ENCODE measurements at regions not wholly inside any gene's neighbourhood (a gene's known extent, or its start where the extent isn't known, plus 50 kb on each side); places are given as distances from the start of the nearest gene placed in this dataset.

DNA sequence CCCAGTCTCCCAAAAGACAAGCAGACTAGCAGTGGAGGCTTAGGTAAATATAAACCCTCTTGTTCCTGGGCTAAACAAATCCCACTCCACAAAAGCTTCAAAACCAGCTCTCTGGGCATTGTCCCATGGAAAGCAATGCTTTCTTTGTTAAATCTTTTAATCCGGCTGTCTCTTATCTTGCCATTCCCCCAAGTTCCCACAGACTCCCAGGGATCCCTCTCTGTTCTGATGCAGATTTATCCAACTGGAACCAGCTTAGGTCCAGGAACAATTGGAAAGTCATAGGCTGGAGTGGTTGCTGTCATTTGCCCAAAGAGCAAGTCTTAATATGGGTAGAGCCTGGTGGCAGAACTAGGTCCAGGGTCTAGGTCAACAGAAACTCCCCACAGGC is 110.1 kb upstream of the ATP1A1 start:
- no peak for DNase-seq (ENCODE audit: low spot score)

DNA sequence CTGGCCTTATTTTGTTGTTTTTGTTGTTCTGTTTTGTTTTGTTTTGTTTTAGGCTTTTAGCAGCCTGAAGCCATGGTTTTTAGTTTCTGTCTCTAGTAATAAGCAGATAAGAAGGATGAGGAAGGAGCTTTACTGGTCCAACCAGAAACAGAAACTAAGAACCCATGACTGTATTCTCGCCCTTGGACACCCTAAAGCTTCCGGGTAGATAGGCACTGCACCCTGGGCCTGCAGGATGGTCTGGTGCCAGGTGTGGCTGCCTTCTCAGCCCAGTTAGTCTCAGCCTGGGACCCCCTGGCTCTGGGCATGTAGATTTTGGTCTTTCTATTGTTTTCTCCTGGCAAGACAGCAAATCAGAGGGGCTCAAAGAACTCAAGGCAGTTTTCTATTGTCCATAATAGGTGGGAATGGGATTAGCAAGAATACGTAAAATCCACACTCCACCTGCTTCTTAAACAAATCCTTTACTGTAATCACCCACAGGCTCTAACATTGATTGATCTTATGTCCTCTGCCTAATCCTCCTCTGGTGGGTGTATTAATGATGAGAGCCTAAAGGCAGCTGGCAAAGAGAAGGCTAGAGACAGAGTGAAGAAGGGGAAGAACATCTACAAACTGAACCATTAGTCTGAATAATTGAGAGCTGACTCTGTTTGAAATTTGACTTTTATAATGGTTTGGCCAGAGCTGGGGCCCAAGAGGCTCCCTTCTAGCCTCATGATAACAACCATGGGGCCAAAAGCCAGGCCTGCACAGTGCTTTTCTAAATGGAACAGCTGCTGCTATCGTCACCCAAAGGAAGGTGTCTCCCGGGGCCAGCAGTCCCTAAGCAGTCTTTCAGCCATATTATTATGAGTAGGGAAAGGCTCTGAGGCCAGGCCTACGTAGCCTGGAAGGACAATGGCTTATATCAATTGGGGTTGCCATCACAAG is 106.8 kb upstream of the ATP1A1 start:
- DNase-seq (ENCODE audit: low spot score): no peak

DNA sequence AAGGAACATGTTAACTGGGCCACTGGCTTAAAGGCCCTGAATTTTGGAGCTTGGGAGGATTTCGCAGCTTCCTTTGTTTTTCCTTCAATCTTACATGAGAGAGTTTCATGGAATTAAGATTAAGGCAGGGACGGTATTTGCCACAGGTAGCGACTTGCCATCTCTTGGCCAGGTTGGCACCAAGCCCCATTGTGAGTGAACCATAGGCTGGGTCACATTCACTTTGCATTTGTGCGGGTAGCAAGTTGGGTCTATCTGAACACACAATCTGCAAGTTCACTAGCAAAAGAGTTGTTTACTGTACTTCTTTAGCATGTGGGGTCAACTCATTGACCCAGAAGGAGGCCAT is 106.2 kb upstream of the ATP1A1 start:
- no peak for DNase-seq (ENCODE audit: low spot score)

DNA sequence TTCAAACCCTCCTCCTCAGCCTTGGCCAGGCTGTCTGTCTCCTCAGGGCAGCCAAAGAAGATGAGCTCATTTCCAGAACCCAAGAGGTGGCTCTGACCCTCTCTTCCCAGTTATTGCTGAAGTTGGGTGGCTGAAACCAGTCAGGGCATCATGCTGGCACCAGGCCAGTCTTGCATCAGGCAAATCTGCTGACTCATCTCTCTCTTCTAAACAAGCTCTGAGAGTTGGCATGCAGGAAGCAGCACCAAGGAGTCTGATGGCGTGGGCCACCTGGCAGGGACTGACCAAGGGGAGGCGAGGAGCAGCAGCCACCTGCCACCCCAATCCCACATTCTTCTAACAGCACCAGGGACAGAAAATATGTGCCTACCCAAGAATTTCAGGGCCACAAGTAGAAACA is 104.8 kb upstream of the ATP1A1 start:
- DNase-seq (ENCODE audit: low spot score): peak; percentile 68

DNA sequence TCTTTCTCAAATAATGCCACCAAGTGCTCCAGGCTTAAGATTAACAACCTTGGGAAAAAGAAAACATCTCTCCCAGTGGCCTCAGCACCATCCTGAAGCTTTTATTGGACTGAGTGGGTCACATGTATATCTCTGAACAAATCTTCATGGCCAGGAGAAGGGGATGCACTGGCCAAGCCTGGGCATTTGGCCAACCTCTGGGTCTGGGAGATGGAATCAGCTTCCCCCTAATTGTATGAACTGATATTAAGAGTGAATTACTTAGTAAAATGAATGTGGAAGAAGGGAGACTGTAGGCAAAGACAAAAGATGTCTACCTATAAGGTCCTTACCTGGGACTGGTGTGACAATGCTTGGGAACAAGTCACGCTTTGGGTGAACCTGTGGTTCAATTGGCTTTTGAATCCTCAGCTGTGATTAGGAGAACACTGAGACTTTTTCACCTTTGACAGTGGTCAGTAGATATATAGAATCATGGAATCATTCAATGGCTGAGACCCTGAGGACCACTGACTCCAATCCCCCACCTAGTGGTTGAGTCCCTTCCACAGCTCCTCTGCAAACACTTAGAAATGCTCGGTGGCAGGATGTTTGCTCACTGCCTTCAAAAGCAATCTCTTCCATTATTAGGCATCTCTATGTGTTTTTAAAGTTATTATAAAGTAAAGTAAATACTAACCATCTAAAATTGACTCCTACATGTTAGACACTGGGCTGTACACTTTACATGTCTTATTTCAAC is 102.6 kb upstream of the ATP1A1 start:
- no peak for DNase-seq (ENCODE audit: low spot score)

DNA sequence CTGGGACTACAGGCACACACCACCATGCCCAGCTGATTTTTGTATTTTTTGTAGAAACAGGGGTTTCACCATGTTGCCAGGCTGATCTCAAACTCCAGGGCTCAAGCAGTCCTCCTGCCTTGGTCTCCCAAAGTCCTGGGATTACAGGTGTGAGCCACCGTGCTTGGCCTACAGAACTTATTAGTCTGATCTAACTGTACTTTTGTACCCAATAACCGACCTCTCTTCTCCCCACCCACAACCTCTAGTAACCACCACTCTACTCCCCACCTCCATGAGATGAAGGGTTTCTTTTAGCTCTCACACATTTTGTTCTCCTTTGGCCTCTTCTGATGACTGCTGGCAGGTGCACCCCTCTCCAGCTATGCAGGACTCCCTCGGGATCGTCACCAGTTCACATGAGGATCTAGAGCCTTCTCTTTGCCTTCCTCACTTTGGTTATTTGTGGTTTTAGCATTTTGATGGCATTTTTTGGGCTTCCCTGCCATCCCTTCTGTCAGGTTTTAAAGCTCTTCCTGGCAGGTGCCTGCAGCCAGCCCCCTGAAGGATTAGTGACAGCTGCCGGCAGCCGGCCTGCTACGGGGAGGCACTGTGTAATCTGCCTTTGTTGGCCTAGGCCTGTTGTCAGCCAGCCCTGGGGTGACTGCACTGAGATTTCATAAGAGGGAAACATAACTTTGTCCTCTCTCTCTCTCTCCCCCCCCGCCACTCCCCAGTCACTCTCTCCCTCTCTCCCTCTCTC is 99.8 kb upstream of the ATP1A1 start:
- no peak for DNase-seq (ENCODE audit: low spot score)

DNA sequence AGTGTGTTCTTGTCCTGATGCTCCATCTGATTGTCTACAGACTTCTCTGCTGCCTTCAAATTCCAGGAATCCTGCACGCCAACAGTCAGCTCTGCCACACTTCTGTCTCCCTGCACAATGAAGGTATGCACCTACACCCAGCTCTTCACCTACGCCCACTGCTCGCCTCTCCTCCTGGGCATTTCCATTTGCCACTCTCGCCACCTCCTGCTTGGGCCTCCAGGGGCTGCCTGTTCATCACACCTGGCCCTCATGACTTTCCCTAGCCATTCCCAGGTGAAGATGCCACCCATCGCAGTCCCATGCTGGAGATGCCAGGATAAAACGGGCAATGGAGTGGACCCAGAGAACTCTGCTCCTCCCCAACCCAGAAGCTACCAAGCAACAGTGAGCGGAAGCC is 96.5 kb upstream of the ATP1A1 start:
- no peak for DNase-seq (ENCODE audit: low spot score)

DNA sequence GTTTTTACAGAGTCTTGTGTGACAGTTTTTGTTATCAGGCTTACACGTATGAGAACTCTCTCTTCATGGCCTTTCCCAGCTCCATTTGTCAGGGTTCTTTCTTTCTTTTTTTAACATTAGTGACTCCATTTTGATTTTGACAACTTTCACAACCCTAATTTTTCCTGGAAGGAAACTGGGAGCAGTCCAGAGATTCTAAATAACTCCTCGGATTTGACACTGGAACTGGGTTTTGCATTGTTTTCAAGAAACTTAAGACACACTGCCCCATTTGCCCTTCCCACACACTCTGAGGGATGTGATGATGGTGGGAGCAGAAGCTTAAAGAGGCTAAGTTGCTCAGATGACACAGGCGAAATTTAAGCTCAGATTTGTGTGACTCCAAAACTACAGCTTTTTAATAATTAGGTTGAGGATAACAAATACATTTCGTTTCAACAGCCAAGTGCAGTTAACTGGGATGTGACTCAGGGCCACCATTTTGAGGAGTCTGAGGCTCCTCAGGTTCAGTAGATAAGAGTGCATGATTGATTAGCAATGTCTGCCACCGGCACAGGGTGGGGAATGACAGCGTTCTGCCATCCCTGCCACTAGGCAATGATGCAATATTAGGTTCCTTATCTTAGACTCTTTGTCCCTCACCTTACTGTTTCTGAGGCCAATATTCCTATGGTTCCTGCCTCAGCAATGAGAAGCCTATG is 95.1 kb upstream of the ATP1A1 start:
- DNase-seq (ENCODE audit: low spot score): no peak

DNA sequence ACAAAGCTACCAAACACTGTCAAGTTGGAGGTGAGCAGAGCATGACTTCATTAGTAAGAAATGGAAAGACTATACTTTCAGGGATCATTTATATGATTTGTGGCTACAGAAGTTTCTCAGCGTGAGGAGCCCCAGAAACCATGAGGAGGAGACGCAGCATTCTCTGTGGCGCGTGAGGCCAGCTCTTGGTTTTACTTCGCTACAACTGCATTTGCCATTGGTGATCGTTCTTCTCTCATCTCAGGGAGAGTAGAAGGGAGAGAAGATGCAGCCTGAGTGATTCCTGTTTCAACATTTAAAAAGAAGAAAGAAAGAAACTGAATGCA is 94.5 kb upstream of the ATP1A1 start:
- no peak for DNase-seq (ENCODE audit: low spot score)

DNA sequence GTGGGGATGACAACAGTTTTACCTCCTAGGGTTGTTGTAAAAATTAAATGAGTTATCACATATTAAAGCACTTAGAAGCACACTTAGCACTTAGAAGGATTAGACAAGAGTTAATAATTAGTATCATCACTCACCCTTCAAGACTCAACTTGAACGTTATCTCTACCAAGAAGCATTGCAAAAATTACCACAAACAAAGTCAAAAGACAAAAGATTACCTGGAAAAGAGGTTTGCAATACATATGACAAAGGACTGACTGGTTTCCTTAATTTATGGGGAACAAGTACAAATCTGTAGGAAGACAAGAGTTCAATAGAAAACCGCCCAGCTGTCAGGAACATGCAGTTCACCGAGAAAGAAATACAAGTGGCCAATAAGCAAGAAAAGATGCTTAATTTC is 93.3 kb upstream of the ATP1A1 start:
- no peak for DNase-seq (ENCODE audit: low spot score)

DNA sequence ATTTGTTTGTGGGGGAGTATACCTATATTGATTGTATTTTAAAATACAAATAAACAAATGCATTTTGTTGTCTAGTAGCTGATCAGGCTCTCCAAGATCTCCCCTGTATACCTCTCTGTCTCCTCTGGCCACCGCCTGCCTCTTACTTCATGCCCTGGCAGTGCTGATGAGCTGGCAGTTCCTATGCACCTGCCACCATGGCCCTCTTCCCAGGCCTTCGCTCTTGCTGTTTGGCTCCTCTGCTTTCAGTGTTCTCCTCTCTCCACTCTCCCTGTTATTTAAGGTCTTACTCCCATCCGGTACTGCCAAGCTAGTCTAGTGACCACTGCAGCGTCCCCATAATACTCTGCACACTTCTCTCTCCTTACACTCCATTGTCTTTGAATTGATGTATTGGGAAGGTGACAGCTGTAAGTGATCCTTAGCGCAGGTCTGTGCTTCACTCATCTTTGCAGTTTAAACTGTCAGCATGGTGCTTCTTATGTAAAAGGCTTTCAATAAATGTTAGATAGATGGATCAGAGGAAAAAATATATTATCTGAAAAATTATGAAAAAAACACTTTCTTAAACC is 88.1 kb upstream of the ATP1A1 start:
- no peak for DNase-seq (ENCODE audit: low spot score)

DNA sequence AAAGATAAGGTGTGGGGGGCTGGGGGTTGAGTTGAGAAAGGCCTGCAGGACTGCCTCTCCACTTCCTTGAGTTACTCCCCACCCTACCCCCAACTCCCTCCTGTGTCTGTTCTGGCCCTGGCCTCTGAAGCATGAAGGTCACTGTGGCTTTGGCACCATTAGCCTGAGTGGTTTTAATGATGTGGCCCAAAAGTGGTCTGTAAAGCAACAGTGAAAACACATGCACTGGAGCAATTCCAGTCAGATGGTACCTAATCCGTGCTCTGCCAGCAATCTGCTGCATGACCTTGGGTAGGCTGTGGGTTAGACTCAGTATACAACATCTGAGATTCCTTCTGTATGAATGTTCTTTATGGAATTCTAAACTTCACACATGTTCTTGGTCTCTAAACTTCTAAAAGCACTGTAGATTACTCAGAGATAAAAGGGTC is 86.5 kb upstream of the ATP1A1 start:
- DNase-seq (ENCODE audit: low spot score): no peak

DNA sequence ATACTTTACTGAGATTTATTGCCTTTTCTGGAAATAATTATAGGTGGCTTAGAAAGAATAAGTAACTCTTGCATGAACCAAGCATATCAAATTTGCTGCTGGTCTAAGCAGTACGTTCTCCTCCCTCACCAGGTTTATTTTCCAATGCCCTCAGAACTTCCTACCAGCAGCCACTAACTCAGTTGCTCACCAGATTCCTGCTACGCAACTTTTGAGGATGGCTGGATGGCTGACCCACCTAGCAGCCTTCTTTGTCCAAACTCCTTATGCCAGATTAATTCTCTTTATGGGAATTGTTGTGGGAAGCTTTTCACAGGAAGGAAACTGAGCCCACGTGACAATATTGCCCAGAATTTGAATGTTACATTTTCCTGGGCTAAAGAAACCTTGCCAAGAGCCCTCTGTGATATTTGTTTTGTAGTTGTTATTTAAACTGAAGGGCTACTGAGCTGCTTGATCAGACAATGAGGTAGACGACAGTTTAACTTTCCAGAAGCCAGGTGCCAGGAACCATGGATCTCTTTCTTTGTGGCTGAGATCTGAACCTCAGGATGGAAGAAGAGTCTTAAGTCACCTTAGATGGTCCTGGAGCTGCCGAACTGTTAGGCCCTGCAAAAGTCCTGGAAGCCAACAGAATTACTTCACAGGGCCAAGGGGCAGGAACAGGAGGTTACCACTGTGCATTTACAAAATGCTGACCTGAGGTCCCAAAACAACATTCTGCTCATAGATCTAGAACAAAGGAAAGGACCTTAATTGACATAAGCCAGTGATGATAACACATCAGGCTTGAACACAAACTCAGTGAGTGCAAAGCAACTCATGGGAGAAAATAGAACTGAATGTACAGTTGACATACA is 85.5 kb upstream of the ATP1A1 start:
- DNase-seq (ENCODE audit: low spot score): no peak

DNA sequence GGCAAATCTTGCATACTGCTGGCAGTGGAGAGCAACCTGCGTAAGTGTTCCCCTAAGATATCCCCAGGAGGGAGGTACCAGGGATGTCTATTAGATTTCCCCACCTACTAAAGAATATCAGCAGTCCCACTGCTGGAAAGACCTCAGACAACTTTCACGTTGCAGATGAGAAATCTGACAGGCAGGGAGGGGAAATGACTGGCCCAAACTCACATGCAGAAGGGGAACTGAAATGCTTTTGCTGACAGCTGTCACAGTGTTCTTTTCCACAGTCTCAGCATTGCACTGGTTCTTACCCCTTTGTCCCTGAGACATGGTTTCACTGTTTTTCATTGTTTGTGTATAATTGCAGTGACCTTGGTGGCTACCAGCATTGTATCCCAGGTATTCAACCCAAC is 84.8 kb upstream of the ATP1A1 start:
- no peak for DNase-seq (ENCODE audit: low spot score)

DNA sequence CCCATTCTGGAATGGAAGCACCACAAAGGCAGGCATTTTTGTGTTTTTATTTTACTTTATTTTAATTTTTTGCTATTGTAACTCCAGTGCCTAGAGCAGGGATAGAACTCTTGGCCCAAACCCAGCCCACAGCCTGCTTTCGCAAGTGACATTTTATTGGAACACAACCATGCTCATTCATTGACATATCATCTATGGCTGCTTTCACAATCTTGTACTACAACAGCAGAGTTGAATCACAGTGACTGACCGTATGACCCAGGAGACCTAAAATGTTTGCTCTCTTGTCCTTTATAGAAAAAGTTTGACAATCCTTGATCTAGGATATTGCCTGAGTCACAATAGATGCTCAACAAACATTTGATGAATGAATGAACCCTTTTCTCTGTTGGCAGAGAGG is 83.9 kb upstream of the ATP1A1 start:
- DNase-seq (ENCODE audit: low spot score): no peak

DNA sequence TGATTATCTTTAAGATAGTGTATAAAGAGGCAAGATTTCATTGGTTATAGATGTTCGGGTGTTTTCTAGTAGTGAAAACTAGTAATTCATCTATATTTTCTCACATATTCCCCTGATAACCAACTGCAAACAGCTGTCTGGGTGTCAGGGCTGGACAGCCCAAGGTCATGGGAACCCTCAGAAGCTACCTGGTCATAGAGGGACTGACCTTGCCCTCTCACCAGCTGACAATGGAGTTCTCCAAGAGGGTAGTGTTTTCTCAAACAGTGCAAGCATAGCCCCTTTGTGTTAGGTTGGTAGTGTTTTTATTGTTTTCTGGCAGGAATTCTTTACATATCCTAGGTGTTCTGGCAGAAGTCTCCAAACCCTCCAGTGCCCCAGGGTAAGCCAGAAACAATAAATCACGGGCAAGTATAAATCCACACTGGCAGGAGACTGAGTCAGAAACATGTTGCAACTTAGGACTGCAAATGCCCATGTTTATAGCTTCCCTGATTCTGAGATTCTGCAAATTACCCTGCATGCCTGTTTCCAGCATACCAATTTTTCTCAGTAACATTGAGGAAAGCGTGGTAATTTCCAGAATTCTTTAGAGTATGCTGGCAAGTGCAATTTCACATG is 82.8 kb upstream of the ATP1A1 start:
- no peak for DNase-seq (ENCODE audit: low spot score)

DNA sequence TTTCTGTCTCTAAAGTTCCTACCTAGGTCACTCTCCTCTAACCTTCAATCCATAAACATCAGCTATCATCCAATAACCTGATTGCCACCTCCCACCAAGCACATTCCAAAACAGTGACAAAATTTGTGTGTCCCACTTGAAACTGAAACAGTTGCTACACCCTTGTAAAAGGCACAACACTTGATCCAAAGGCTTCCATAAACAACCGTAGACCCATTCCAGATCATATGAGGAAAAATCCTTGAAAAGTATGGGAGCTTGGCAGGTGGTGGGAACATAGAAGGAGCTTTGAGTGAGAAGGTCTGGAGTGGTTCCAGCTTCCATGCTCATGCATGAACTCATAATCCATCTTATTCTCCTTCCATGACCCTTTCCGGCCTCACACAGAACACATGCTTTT is 82.0 kb upstream of the ATP1A1 start:
- no peak for DNase-seq (ENCODE audit: low spot score)

DNA sequence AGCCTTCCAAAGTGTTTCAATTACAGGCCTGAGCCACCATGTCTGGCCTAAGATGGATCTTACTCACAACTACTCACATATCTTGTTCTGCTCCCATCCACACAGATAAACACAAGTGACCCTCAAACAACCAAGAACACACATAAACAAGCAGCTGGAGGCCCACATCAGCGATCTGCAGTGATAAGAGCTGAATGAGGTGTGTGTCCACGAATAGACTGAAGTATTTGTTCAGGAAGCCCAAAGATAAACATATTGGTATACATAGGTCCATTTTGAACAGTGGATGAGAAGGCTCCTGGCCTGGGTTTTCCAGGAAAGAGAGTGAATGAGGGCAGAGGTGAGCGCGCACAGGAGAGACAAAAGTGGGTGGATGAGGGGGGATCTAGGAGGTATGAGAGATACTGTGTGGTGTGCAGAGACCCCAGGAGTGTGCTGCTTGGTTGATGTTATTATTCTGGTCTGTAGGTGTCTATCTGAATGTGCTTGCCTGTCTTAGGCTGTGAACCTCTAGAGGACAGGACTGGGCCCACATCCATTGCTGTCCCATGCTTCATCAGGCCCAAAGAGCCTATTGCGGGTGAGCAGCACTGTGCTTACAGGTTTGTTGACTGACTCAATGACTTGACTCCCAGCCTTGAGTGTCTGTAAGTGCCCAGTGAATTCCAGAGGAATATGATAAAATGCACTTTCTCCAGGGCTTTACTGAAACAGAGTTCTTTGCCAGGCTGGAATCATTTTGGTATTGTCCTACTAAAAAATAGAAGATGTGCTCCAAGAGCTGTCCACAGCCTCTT is 79.9 kb upstream of the ATP1A1 start:
- no peak for DNase-seq (ENCODE audit: low spot score)

DNA sequence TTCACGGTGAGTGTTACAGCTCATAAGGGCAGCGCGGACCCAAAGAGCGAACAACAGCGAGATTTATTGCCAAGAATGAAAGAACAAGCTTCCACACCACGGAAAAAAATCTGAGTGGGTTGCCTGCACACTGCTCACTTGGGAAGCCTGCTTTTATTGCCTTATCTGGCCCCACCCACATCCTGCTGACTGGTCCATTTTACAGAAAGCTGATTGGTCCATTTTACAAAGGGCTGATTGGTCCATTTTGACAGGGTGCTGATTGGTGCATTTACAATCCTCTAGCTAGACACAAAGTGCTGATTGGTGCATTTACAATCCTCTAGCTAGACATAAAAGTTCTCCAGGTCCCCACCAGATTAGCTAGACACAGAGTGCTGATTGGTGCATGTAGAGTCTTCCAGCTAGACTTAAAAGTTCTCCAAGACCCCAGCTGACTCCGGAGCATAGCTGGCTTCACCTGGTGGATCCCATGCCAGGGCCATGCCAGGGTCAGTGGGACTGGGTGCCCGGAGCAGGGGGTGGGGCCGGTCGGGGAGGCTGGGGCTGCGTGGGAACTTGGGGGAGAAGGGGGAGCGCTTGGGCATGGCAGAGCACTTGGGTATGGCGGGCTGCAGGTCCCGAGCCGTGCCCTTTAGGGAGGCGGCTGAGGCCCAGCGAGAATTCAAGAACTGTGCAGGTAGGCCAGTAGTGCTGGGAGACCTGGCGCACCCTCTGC is 75.4 kb upstream of the ATP1A1 start:
- no peak for DNase-seq (ENCODE audit: low spot score)

All from hematopoietic multipotent progenitor cell treated with erythropoietin and hydrocortisone succinate and interleukin-3 and kit ligand, for 15 days (in vitro differentiated cells).